IPS-NIHi11 (cell line): ENCODE measurements at regions not wholly inside any gene's neighbourhood (a gene's known extent, or its start where the extent isn't known, plus 50 kb on each side); places are given as distances from the start of the nearest gene placed in this dataset.
"Not testable (repeated sequence)": the region's sequence is repeated elsewhere in the genome, so short reads cannot be mapped to it uniquely, and the experiment has no call there.

Experiments
- DNase-seq: peaks from one replicate; pipeline ENCODE4 v3.0.0; 2012; ENCODE audit warnings: mixed read lengths, low spot score

DNA sequence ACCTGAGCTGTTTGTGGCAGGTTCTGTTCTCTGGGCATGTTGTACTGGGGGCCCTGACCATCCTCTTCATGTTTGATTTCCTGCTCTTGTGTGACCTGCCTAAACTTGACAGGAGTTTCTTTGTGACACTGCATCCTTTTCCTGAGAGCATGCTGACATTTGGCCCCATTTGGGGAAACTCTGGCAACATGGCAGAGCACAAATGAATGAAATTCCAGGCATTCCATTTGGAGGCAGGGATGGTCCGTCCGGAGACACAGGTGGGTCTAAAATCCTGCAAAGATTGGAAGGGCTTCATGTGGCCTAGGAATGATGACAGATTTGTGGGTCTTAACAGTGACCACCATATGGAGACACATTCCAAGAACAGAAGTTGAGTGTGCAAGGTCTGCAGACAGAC, 184.0 kb downstream of the FCRL5 start:
- no peak for DNase-seq

DNA sequence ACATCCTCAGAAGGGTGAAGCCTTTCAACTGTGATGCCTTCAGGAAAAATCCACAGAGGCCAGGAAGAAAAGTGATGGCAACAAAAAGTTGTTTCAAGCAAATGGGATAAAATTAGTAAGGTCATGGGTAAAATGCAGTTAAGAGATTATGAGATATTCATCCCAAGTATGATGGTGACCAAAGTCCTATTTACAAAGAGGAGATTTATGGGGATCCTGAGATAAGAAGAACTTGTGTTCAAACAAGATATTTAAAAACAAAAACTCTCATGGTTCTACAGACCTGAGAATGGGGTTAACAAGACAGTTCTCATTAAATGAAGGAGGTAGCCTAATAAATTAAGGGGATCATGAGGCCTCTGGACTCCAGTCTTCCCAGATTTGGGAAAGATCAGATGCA, 184.4 kb downstream of the FCRL5 start:
- DNase-seq = no peak

GRCh38 chr1:157367091-157367739, 185.1 kb downstream of the FCRL5 start:
- DNase-seq = no peak

DNA sequence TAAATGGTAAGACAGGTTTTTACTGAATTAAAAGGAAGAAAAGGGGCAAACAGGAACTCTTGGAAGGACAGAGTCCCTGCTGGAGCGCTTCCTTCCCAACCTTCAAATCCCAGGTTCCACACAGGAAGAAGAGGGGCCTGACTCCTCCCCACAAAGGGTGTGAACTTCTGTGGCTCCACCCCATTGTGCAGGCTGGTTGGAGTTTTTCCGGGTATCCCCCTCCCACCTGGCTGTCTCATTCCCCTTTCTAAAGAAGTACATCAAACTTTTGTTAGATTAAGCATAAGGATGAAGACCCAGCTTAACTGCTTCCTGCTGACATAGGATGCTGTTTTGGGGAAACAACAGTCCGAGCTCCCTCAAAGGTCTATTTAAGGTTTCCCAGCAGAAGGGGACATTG, 187.7 kb downstream of the FCRL5 start:
- DNase-seq = no peak

DNA sequence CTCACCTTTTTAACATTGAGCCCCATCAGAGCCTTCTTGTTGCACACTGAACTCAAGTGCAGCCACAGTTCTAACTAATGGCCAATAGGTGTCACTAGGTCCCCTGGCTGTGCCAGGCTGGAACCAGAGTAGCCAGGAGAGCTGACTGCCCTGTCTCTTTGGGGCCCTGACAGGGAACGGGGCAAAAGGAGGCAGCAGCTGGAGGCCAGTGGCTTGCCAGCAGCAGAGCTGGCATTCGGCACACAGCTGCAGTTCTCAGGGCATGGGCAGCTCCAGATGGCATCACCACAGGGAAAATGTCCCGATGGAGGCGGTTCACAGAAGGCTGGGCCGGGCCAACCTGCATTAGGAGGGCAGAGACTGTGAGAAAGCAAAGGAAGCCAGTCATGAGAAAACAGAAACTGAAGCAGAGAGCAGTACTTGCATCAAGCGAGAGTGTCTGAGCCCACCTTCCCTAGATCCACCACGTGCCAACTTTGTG, 188.6 kb downstream of the FCRL5 start:
- DNase-seq = peak; percentile 67

DNA sequence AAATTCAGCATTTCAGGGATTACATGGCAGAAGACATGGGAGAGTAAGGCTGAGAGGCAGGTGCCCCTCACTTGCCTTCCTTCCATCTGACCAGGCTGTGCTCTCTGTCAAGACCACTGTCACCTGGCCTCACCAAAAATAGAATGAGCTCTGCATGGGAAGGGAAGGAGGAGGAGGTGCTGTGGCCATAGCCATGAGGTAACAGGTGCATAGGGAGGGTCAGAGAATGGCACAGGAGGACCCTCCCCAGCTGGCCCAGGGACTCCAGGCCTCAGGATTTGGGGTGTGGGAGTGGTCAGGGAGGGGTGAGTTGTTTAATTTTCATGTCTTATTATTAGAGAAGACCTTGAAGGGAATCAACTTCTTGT, 192.3 kb downstream of the FCRL5 start:
- no peak for DNase-seq

GRCh38 chr1:157359314-157360022, 192.8 kb downstream of the FCRL5 start:
- DNase-seq = no peak

GRCh38 chr1:157357111-157357510, 195.2 kb downstream of the FCRL5 start:
- no peak for DNase-seq

GRCh38 chr1:157356601-157357000, 195.7 kb downstream of the FCRL5 start:
- no peak for DNase-seq

GRCh38 chr1:157353546-157353945, 198.8 kb downstream of the FCRL5 start:
- no peak for DNase-seq

GRCh38 chr1:157352817-157353408, 199.4 kb downstream of the FCRL5 start:
- DNase-seq = no peak

DNA sequence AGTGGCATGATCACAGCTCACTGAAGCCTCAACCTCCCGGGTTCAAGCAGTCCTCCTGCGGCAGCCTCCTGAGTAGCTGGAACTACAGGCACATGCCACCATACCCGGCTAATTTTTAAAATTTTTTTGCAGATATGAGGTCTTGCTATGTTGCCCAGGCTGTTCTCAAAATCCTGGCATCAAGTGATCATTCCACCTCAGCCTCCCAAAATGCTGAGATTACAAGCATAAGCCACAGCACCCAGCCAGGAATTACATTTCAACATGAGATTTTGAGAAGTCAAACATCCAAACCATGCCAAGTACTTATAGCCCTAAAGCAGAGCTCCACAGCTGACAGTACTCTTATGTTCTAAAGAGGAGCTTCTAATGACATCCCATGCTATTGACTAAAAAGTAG, 200.1 kb downstream of the FCRL5 start:
- no peak for DNase-seq

DNA sequence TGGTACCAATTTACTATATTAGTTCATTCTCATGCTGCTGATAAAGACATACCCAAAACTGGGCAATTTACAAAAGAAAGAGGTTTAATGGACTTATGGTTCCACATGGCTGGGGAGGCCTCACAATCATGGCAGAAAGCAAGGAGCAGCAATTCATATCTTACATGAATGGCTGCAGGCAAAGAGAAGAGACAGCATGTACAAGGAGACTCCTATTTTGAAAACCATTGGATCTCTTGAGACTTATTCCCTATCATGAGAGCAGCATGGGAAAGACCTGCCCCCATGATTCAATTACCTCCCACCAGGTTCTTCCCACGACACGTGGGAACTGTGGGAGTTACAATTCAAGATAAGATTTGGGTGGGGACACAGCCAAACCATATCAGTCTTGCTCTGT, 200.5 kb downstream of the FCRL5 start:
- not testable (repeated sequence) for DNase-seq

- no peak for DNase-seq
Observed at GRCh38 chr1:157348538-157349480, 203.5 kb downstream of the FCRL5 start.

- DNase-seq = no peak
Observed at GRCh38 chr1:157347506-157347905, 204.8 kb downstream of the FCRL5 start.

- DNase-seq = not testable (repeated sequence)
Observed at GRCh38 chr1:157337785-157338184, 199.6 kb upstream of the ETV3 start.

- no peak for DNase-seq
Observed at GRCh38 chr1:157335056-157335455, 196.9 kb upstream of the ETV3 start.

DNA sequence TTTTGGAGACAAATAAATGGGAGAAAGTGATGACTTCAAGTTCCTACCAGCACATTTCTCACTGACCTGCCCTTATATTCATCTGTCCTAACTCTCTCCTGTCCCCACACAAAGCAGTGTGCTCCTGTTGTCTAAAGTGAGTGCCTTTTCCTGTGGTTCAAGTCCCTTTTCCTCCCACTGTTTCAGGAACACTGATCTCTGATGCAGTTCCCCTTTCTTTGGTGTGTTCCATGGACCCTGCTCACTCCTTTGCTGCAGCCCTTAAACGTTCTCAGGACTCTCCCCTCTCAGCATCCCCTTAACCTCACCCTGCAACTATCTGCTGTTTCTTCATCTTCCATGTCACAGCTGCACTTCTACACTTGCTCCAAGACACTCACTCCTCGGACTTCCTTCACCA, 195.8 kb upstream of the ETV3 start:
- no peak for DNase-seq

DNA sequence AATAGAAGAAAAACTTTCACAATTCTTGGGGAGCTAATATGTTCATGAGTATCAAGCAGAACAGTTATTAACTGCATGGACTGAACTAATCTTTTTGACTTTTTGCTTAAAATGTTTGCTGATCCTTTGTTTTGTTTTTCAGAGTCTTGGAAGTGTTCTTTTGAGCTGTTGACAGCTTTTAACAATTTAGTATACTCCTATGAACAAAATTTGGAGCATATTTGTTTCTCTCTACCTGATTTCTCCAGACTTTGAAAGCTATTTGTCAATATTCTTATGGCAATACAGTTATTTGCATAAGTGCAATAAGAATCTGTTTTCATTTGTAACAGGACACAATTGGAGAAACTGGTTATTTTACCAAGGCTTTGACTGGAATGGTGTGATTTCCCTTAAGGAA, 192.0 kb upstream of the ETV3 start:
- not testable (repeated sequence) for DNase-seq

GRCh38 chr1:157328120-157328519, 189.9 kb upstream of the ETV3 start:
- DNase-seq = not testable (repeated sequence)

DNA sequence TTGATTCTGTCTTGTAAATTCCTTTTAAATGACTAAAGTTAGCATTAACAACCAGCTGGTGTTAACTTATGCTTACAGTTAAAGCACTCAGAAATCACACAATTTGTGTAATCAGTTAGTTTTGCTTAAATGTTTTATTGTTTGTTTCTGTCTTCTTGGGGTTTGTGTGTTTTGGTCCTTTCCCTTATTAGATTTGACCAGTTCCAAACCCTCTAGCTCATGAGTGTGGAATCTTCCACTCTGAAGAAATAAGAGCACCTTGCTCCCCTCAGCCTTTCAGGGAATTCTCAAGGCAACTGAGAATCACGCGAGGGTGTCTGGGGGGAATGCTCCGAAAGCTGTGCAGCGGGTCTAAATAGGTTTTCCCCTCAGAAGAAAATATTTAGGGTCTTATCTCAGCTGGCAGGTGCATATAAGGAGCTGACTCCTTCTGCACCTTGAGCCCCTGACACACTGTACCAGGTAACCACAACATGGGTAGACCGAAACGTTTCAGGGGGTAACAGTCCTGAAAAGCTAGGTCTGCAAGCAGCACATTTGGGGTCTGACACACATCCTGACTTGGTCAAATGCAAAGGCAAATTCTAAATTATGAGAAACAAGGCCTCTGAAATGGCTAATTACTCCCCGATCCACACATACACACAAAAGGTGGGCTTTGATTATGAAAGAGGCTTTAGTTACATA, 188.1 kb upstream of the ETV3 start:
- DNase-seq = no peak

DNA sequence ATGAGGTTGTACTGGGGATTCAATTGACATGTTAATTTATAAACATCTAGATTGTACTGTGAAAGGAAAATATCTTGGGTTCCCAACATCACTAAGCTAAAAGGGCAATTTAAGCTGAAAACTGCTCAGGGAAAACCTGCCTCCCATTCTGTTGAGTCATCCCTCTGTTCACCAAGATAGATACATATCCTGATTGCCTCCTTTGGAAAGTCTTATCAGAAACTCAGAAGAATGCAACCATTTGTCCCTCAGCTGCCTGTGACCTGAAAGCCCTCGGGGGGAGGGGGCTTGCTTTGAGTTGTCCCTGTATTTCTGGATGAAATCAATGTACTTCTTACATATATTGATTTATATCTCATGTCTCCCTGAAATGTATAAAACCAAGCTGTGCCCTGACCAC, 187.0 kb upstream of the ETV3 start:
- no peak for DNase-seq
